GM12875 (cell line): ENCODE measurements at regions not wholly inside any gene's neighbourhood (a gene's known extent, or its start where the extent isn't known, plus 50 kb on each side); places are given as distances from the start of the nearest gene placed in this dataset.

Source experiments
- H3K4me3 ChIP-seq: one replicate; pipeline ENCODE4 v1.5.1; 2011; ENCODE audit warnings: low read depth, low read length, control low read depth
- CTCF ChIP-seq: IDR thresholded peaks from 2 replicates; pipeline ENCODE4 v1.5.1; 2011; ENCODE audit warnings: low read depth, mild to moderate bottlenecking, control low read depth, inconsistent platforms, low read length, moderate library complexity, borderline replicate concordance; ENCODE audit not compliant: insufficient read depth

DNA sequence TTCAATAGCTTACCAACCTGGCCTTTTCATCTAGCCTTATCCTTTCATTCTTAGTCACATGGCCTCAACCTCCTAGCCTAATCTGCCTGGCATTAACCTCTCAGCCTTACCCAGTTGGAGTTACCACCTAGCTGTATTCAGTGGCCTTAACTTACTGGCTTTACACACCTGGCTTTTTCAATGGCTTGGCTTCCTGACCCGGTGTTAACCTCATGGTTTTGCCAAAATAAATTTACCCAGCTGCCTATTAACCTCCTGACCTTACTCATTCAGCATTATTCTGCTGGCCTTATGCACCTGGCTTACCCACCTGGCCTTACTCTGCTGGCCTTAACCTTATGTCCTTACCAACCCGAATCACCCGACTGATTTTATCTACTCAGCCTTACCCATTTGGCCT, 135.5 kb upstream of the ZSWIM2 start:
- H3K4me3 ChIP-seq: no peak overlapping the region
- TF ChIP-seq CTCF: no peak

- TF ChIP-seq CTCF: no peak
- no peak overlapping the region for H3K4me3 ChIP-seq
Measured at GRCh38 chr2:186980787-186981550, 132.0 kb upstream of the ZSWIM2 start.

- no peak for TF ChIP-seq CTCF
- H3K4me3 ChIP-seq: no peak overlapping the region
Measured at GRCh38 chr2:186980117-186980442, 131.1 kb upstream of the ZSWIM2 start.

DNA sequence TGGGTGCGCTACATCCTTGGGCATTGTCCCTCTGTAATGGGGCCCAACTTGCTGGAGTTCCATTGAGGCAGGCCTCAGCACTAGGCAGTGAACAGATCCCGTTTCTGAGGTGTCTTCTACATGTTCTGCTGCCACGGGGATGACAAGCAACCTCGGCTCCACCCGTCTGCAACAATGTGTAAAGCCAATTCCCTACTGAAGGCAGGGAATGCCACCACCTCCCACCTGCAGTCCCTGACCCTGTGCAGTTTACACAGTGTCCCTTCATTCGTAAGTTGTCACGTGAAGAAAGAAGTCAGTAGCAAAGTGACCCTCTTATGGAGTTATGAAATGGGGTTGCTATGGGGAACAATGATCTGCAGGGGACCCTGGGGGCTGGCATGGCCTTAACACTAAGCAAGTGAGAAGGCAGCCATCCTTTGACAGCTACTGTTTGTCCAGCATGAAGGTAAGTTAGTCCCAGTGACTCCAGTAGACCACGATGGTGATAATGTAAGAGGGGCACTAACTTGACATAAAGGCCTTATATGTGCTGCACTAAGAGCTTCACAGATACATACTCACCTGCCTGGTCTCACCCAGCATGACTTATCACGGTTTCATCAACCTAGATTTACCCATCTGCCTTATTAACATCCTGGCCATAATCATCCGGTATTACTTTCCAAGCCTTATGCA, 130.6 kb upstream of the ZSWIM2 start:
- H3K4me3 ChIP-seq: no peak overlapping the region
- TF ChIP-seq CTCF: no peak

DNA sequence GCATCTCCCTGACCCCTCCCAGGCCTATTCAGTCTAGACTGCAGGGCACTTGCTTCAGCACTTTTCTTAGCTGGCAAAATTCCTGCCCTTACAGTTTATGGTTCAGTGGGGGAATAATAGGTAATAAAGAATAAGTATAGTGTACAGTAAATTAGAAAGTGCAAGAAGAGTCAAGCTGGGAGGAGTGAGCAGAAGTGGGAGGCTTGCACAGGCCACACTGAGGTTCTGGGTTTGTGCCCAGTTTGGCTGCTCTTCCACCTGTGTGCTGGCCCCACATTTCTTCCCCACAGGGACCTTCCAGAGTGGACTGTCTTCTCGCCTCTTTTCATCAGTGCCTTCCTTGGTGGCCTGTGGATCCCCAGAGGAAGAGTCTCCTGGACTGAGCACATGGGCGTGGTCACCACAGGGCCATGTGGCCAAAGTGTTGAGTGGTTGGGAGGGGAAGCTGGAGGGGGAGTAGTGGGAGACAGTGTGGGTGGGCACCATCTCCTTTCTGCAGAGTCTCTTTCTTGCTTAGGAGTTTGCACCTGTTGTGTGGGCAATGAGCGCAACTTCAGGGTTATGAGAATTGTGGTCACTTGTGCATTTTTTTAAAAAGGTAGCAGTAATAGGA, 128.6 kb upstream of the ZSWIM2 start:
- H3K4me3 ChIP-seq: no peak overlapping the region

DNA sequence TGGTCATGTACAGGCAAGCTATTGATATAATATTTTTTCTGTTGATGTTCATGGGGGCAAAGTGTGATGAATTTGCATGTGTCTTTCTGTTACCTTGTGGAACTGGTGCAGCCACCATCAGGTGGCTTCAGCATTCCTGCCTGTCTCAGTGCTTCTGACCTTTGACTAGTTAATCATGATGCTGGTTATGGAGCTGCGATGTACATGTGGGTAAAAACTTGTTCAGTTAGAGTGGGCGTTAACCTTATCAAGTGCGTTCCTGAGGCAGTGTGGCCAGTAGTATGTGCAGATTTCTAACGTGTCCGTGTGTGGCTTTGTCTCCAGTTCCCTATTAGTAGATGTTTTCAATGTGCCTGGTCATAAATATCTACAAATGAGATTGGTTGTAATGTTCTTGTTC, 127.4 kb upstream of the ZSWIM2 start:
- TF ChIP-seq CTCF: no peak
- H3K4me3 ChIP-seq: no peak overlapping the region

More for the DNA sequence above, 128.6 kb upstream of the ZSWIM2 start:
- no peak for TF ChIP-seq CTCF
